ENCODE measurements at regions not wholly inside any gene's neighbourhood (a gene's known extent, or its start where the extent isn't known, plus 50 kb on each side); places are given as distances from the start of the nearest gene placed in this dataset.
"Not testable (repeated sequence)": the region's sequence is repeated elsewhere in the genome, so short reads cannot be mapped to it uniquely, and the experiment has no call there.

- TF ChIP-seq CTCF (conservative IDR thresholded peaks at IDR 0.05), result no peak
- H3K9ac ChIP-seq (ENCODE audit: extremely low read depth, low read length, poor library complexity, severe bottlenecking), result no peak overlapping the region
- H3K4me3 ChIP-seq (ENCODE audit: low read length), result no peak overlapping the region
- peaks cover 9% of the 10 kb centered on the region for H3K4me1 ChIP-seq (ENCODE audit: control insufficient read depth, insufficient read depth, low read length)
- peaks cover 33% of the 10 kb centered on the region for H3K27me3 Mint-ChIP-seq (ENCODE audit: insufficient read depth)
- no peaks in the 10 kb centered on the region for H3K9me3 ChIP-seq (ENCODE audit: control insufficient read depth, low read length)
- peaks cover 19% of the 10 kb centered on the region for H3K27me3 ChIP-seq (ENCODE audit: control insufficient read depth, insufficient read depth, low read length, poor library complexity, severe bottlenecking)
- H3K36me3 ChIP-seq (ENCODE audit: control insufficient read depth, insufficient read depth, low read length), result no peaks in the 10 kb centered on the region
- H3K9me3 Mint-ChIP-seq, result no peaks in the 10 kb centered on the region
- no peak for DNase-seq
- 93 to 100% methylated on average over 1 to 2 of the region's 2 CpGs for WGBS, 2 experiments (ENCODE audit: insufficient coverage in 1 of 2, insufficient read length in 1 of 2)
- no peak overlapping the region for H3K27ac ChIP-seq (ENCODE audit: low read depth, low read length)
- H3K27ac Mint-ChIP-seq, result no peak overlapping the region
- H3K4me3 Mint-ChIP-seq, result no peak overlapping the region
- H3K36me3 Mint-ChIP-seq (ENCODE audit: low read depth), result no peaks in the 10 kb centered on the region
- peaks cover 20% of the 10 kb centered on the region for H3K4me1 Mint-ChIP-seq
Observed at GRCh38 chr1:232351335-232351734, 278.6 kb downstream of the SIPA1L2 start.

GRCh38 chr1:232346844-232347243 lies 283.1 kb downstream of the SIPA1L2 start:
- H3K4me3 Mint-ChIP-seq, result no peak overlapping the region
- no peak for DNase-seq
- no peaks in the 10 kb centered on the region for H3K36me3 Mint-ChIP-seq (ENCODE audit: low read depth)
- H3K9me3 Mint-ChIP-seq, result peaks cover 25% of the 10 kb centered on the region
- no peaks in the 10 kb centered on the region for H3K36me3 ChIP-seq (ENCODE audit: control insufficient read depth, insufficient read depth, low read length)
- H3K4me1 ChIP-seq (ENCODE audit: control insufficient read depth, insufficient read depth, low read length), result peaks cover 3% of the 10 kb centered on the region
- no peak overlapping the region for H3K9ac ChIP-seq (ENCODE audit: extremely low read depth, low read length, poor library complexity, severe bottlenecking)
- WGBS, 2 experiments (ENCODE audit: insufficient coverage in 1 of 2, insufficient read length in 1 of 2), result 95 to 100% methylated on average over 1 of the region's 1 CpG
- no peak overlapping the region for H3K4me3 ChIP-seq (ENCODE audit: low read length)
- no peaks in the 10 kb centered on the region for H3K27me3 ChIP-seq (ENCODE audit: control insufficient read depth, insufficient read depth, low read length, poor library complexity, severe bottlenecking)
- peaks cover 3% of the 10 kb centered on the region for H3K4me1 Mint-ChIP-seq
- no peak overlapping the region for H3K27ac ChIP-seq (ENCODE audit: low read depth, low read length)
- H3K27ac Mint-ChIP-seq, result no peak overlapping the region
- H3K9me3 ChIP-seq (ENCODE audit: control insufficient read depth, low read length), result peaks cover 14% of the 10 kb centered on the region
- no peak for TF ChIP-seq CTCF (conservative IDR thresholded peaks at IDR 0.05)
- H3K27me3 Mint-ChIP-seq (ENCODE audit: insufficient read depth), result peaks cover 19% of the 10 kb centered on the region

GRCh38 chr1:232344791-232345399 lies 285.0 kb downstream of the SIPA1L2 start:
- Histone ChIP-seq H3K36me3 (ENCODE audit: control insufficient read depth, insufficient read depth, low read length) (no peaks in the 10 kb centered on the region), H3K9ac (ENCODE audit: extremely low read depth, low read length, poor library complexity, severe bottlenecking) (no peak overlapping the region), H3K9me3 (ENCODE audit: control insufficient read depth, low read length) (peaks cover 14% of the 10 kb centered on the region), H3K4me3 (ENCODE audit: low read length) (peak overlapping the region; percentile 22), H3K4me1 (ENCODE audit: control insufficient read depth, insufficient read depth, low read length) (no peaks in the 10 kb centered on the region), H3K27ac (ENCODE audit: low read depth, low read length) (no peak overlapping the region), H3K27me3 (ENCODE audit: control insufficient read depth, insufficient read depth, low read length, poor library complexity, severe bottlenecking) (no peaks in the 10 kb centered on the region)
- no peak for TF ChIP-seq CTCF (conservative IDR thresholded peaks at IDR 0.05)
- Mint-ChIP-seq H3K9me3 (peaks cover 25% of the 10 kb centered on the region), H3K36me3 (ENCODE audit: low read depth) (no peaks in the 10 kb centered on the region), H3K4me1 (no peaks in the 10 kb centered on the region), H3K27me3 (ENCODE audit: insufficient read depth) (peaks cover 23% of the 10 kb centered on the region), H3K4me3 (no peak overlapping the region), H3K27ac (no peak overlapping the region)
- 91% methylated on average over 4 of the region's 4 CpGs; no CpG with 5 or more reads in 1 of the 2 experiments for WGBS, 2 experiments (ENCODE audit: insufficient coverage in 1 of 2, insufficient read length in 1 of 2)
- DNase-seq, result no peak

GRCh38 chr1:232344186-232344585 lies 285.7 kb downstream of the SIPA1L2 start:
- H3K4me3 ChIP-seq (ENCODE audit: low read length); H3K27me3 ChIP-seq (ENCODE audit: control insufficient read depth, insufficient read depth, low read length, poor library complexity, severe bottlenecking); H3K4me3 Mint-ChIP-seq; DNase-seq; H3K36me3 ChIP-seq (ENCODE audit: control insufficient read depth, insufficient read depth, low read length); H3K4me1 ChIP-seq (ENCODE audit: control insufficient read depth, insufficient read depth, low read length); H3K36me3 Mint-ChIP-seq (ENCODE audit: low read depth); H3K9ac ChIP-seq (ENCODE audit: extremely low read depth, low read length, poor library complexity, severe bottlenecking); H3K4me1 Mint-ChIP-seq; H3K27ac Mint-ChIP-seq; H3K27ac ChIP-seq (ENCODE audit: low read depth, low read length): not testable (repeated sequence)
- peaks cover 14% of the 10 kb centered on the region for H3K9me3 ChIP-seq (ENCODE audit: control insufficient read depth, low read length)
- Mint-ChIP-seq H3K9me3 (peaks cover 25% of the 10 kb centered on the region), H3K27me3 (ENCODE audit: insufficient read depth) (peaks cover 20% of the 10 kb centered on the region)
- WGBS, 2 experiments (ENCODE audit: insufficient coverage in 1 of 2, insufficient read length in 1 of 2), result 100% methylated on average over 1 of the region's 3 CpGs

Measured in endodermal cell (in vitro differentiated cells).